ENCODE measurements at regions not wholly inside any gene's neighbourhood (a gene's known extent, or its start where the extent isn't known, plus 50 kb on each side); places are given as distances from the start of the nearest gene placed in this dataset.

- peaks cover 0 to 24% (median 4%) of the 10 kb centered on the region in 3 donors for H3K27me3 ChIP-seq
- TF ChIP-seq POLR2AphosphoS5 (IDR thresholded peaks at IDR 0.05) (no peak), POLR2A (IDR thresholded peaks at IDR 0.05) (no peak), EP300 (IDR thresholded peaks at IDR 0.05) (no peak), CTCF (IDR thresholded peaks at IDR 0.05) (no peak)
- intact Hi-C loops (cut with DNase I), result no loop called here
- 95 to 96% methylated on average over 5 of the region's 5 CpGs for WGBS, 2 donors
- no peak overlapping the region for H3K4me3 ChIP-seq
- no peak overlapping the region for H3K27ac ChIP-seq
- no peak for DNase-seq
- H3K4me1 ChIP-seq, result no peaks in the 10 kb centered on the region
- peaks cover 0 to 4% (median 0%) of the 10 kb centered on the region in 4 donors for H3K9me3 ChIP-seq
- H3K36me3 ChIP-seq, result no peaks in the 10 kb centered on the region
These were observed 72.3 kb upstream of the NEK6 start for GRCh38 chr9:124185413-124185812.

DNA sequence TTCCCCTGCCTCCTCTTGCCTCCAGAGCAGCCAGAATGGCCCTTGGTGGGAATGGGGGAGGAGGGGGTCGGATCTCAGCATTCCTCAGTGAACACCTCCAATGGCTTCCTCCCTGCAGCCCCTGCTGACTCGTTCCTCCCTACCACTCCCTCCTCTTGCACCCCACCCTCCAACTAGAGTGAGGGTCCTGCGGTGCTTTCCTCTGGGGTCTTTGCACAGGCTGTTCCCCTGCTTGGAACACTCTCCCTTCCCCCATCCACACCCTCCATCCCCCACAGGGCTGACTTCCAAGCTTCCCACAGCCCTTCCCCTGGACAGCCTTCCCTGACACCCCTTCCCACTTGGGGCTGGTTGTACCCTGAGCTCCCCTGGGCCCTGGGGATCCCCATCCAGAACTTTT is 70.4 kb upstream of the NEK6 start:
- Histone ChIP-seq H3K9me3 (peaks cover 0 to 4% (median 0%) of the 10 kb centered on the region in 4 donors), H3K27ac (no peak overlapping the region), H3K4me1 (no peaks in the 10 kb centered on the region), H3K36me3 (no peaks in the 10 kb centered on the region), H3K4me3 (no peak overlapping the region), H3K27me3 (peaks cover 0 to 15% (median 0%) of the 10 kb centered on the region in 3 donors)
- DNase-seq, result no peak
- intact Hi-C loops (cut with DNase I), result no loop called here
- WGBS, 2 donors, result 79 to 87% methylated on average over 3 of the region's 3 CpGs
- no peak for TF ChIP-seq POLR2AphosphoS5 (IDR thresholded peaks at IDR 0.05)
- no peak for TF ChIP-seq POLR2A (IDR thresholded peaks at IDR 0.05)
- TF ChIP-seq CTCF (IDR thresholded peaks at IDR 0.05), result no peak
- TF ChIP-seq EP300 (IDR thresholded peaks at IDR 0.05), result no peak

- WGBS, 2 donors, result 82 to 93% methylated on average over 3 of the region's 3 CpGs
- DNase-seq, result no peak
- no peak for TF ChIP-seq EP300 (IDR thresholded peaks at IDR 0.05)
- TF ChIP-seq POLR2AphosphoS5 (IDR thresholded peaks at IDR 0.05), result no peak
- no peak for TF ChIP-seq POLR2A (IDR thresholded peaks at IDR 0.05)
- no peak for TF ChIP-seq CTCF (IDR thresholded peaks at IDR 0.05)
- H3K36me3 ChIP-seq, result no peaks in the 10 kb centered on the region
- no peak overlapping the region for H3K4me3 ChIP-seq
- intact Hi-C loops (cut with DNase I), result no loop called here
- H3K27ac ChIP-seq, result no peak overlapping the region
- H3K9me3 ChIP-seq, result peaks cover 0 to 3% (median 0%) of the 10 kb centered on the region in 4 donors
- H3K4me1 ChIP-seq, result no peaks in the 10 kb centered on the region
- H3K27me3 ChIP-seq, result peaks cover 0 to 10% (median 0%) of the 10 kb centered on the region in 3 donors
These were observed 69.2 kb upstream of the NEK6 start for GRCh38 chr9:124188331-124189110.

DNA sequence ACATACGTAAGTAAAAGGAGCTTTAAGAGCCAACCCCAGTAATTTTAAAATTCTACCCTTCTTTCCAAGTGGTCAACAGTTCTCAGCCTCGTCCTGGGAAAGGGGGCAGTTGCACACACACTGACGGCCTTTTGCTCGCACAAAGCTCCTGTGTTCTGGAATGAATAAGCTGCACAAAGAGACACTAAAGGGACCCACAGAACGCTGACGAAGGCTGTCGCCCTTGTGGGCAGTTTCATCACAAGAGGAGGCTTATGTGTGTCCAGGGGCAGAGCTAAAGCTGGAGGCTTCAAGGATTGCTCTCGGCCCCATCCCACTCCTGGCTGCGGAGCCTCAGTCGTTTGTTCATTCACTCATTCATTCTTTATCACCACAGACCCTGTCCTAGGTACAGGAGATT is 67.0 kb upstream of the NEK6 start:
- TF ChIP-seq POLR2A (IDR thresholded peaks at IDR 0.05), result no peak
- no peak for TF ChIP-seq EP300 (IDR thresholded peaks at IDR 0.05)
- TF ChIP-seq CTCF (IDR thresholded peaks at IDR 0.05), result no peak
- TF ChIP-seq POLR2AphosphoS5 (IDR thresholded peaks at IDR 0.05), result peak in 1 of 4 donors; percentile 13
- DNase-seq, result peak; percentile 73

More for the DNA sequence above, 67.0 kb upstream of the NEK6 start:
- WGBS, 2 donors, result 80 to 92% methylated on average over 10 of the region's 10 CpGs
- peak overlapping the region in 1 of 4 donors; percentile 34 for H3K27ac ChIP-seq
- H3K4me3 ChIP-seq, result no peak overlapping the region
- no peaks in the 10 kb centered on the region for H3K36me3 ChIP-seq
- no peaks in the 10 kb centered on the region for H3K4me1 ChIP-seq
- peaks cover 0 to 10% (median 0%) of the 10 kb centered on the region in 3 donors for H3K27me3 ChIP-seq
- H3K9me3 ChIP-seq, result no peaks in the 10 kb centered on the region
- intact Hi-C loops (cut with DNase I), result no loop called here

Data from sigmoid colon (tissue), 6 donors.